HEK293 (cell line): ENCODE measurements at regions not wholly inside any gene's neighbourhood (a gene's known extent, or its start where the extent isn't known, plus 50 kb on each side); places are given as distances from the start of the nearest gene placed in this dataset.

Experiments
- CTCF ChIA-PET: fragments of 350-600 bp; formaldehyde crosslinking; extraction: SDS; loops from one replicate; lab custom pipeline; 2021; ENCODE audit warnings: antibody characterized with exemption; lab: Yijun Ruan, JAX
- POLR2A ChIA-PET: fragments of 300-600 bp; formaldehyde crosslinking; extraction: SDS; loops from one replicate; lab custom pipeline; 2020; ENCODE audit warnings: antibody characterized with exemption, inconsistent platforms; lab: Yijun Ruan, JAX
- H3K27ac ChIP-seq: fragments of 200-500 bp; sonication (Bioruptor generic); 2 replicates; pipeline ENCODE4 v1.5.1; 2014; ENCODE audit warnings: low read depth, low read length, control low read depth, inconsistent platforms; ENCODE audit errors: extremely low read depth
- H3K36me3 ChIP-seq, 2 experiments: fragments of 200-500 bp in 1 of 2; sonication (Bioruptor generic) in 1 of 2; 1 replicate in 1 of 2; 2 replicates in 1 of 2; pipeline ENCODE4 v1.5.1; 2014 to 2017; ENCODE audit warnings: inconsistent platforms in 2 of 2, low read length in 2 of 2; ENCODE audit not compliant: control insufficient read depth in 2 of 2, insufficient read depth in 1 of 2
- H3K4me1 ChIP-seq: fragments of 200-500 bp; sonication (Bioruptor generic); 2 replicates; pipeline ENCODE4 v1.5.1; 2014; ENCODE audit warnings: mild to moderate bottlenecking, low read length, inconsistent platforms; ENCODE audit not compliant: control insufficient read depth, insufficient read depth
- H3K4me3 ChIP-seq: 2 replicates; pipeline ENCODE4 v1.5.1; 2011; ENCODE audit warnings: low read depth, mild to moderate bottlenecking, control low read depth, low read length, moderate library complexity
- H3K9me3 ChIP-seq: fragments of 200-500 bp; sonication (Bioruptor generic); 2 replicates; pipeline ENCODE4 v1.5.1; 2014; ENCODE audit warnings: low read depth, low read length, inconsistent platforms; ENCODE audit not compliant: control insufficient read depth, insufficient read depth
- EGR2 ChIP-seq: fragments of 450-650 bp; formaldehyde crosslinking; IDR thresholded peaks from 2 replicates; pipeline ENCODE4 v1.5.1; 2016; ENCODE audit warnings: low read depth, missing biosample characterization, missing genetic modification characterization
- MZF1 ChIP-seq: fragments of 450-650 bp; formaldehyde crosslinking; IDR thresholded peaks from 2 replicates; pipeline ENCODE4 v1.5.1; 2017; ENCODE audit warnings: missing biosample characterization, missing genetic modification characterization, borderline replicate concordance
- PBX3 ChIP-seq: sonication (generic); formaldehyde crosslinking; IDR thresholded peaks from 2 replicates; pipeline ENCODE4 v1.8.1; 2022; ENCODE audit warnings: mild to moderate bottlenecking, moderate library complexity, missing genetic modification reagents
- YY2 ChIP-seq: fragments of 450-650 bp; formaldehyde crosslinking; IDR thresholded peaks from 2 replicates; pipeline ENCODE4 v1.5.1; 2016; ENCODE audit warnings: missing biosample characterization, missing genetic modification characterization
- ZFP69B ChIP-seq: fragments of 450-650 bp; formaldehyde crosslinking; IDR thresholded peaks from 2 replicates; pipeline ENCODE4 v1.5.1; 2016; ENCODE audit warnings: missing biosample characterization, missing genetic modification characterization
- ZNF133 ChIP-seq: fragments of 450-650 bp; formaldehyde crosslinking; IDR thresholded peaks from 2 replicates; pipeline ENCODE4 v1.5.1; 2016; ENCODE audit warnings: missing biosample characterization, missing genetic modification characterization
- ZNF169 ChIP-seq: fragments of 450-650 bp; formaldehyde crosslinking; IDR thresholded peaks from 2 replicates; pipeline ENCODE4 v1.5.1; 2016; ENCODE audit warnings: missing biosample characterization, missing genetic modification characterization
- ZNF23 ChIP-seq: fragments of 450-650 bp; formaldehyde crosslinking; IDR thresholded peaks from 2 replicates; pipeline ENCODE4 v1.5.1; 2016; ENCODE audit warnings: missing biosample characterization, missing genetic modification characterization, borderline replicate concordance
- ZNF416 ChIP-seq: fragments of 450-650 bp; formaldehyde crosslinking; IDR thresholded peaks from 2 replicates; pipeline ENCODE4 v1.5.1; 2016; ENCODE audit warnings: missing biosample characterization, missing genetic modification characterization
- ZNF664 ChIP-seq: fragments of 450-650 bp; formaldehyde crosslinking; IDR thresholded peaks from 2 replicates; pipeline ENCODE4 v1.5.1; 2016; ENCODE audit warnings: missing biosample characterization, missing genetic modification characterization
- ZNF76 ChIP-seq: fragments of 450-650 bp; formaldehyde crosslinking; IDR thresholded peaks from 2 replicates; pipeline ENCODE4; 2016; ENCODE audit warnings: low read depth, missing biosample characterization, missing genetic modification characterization, borderline replicate concordance
- ZNF791 ChIP-seq: fragments of 450-650 bp; formaldehyde crosslinking; IDR thresholded peaks from 2 replicates; pipeline ENCODE4 v1.5.1; 2016; ENCODE audit warnings: missing biosample characterization, missing genetic modification characterization
- ZNF830 ChIP-seq: fragments of 450-650 bp; IDR thresholded peaks from 2 replicates; pipeline ENCODE4 v1.5.0; 2018; ENCODE audit warnings: missing biosample characterization, missing genetic modification characterization, low read depth, mild to moderate bottlenecking, moderate library complexity
- ZSCAN16 ChIP-seq: fragments of 450-650 bp; formaldehyde crosslinking; IDR thresholded peaks from 2 replicates; pipeline ENCODE4 v1.5.1; 2016; ENCODE audit warnings: missing biosample characterization, missing genetic modification characterization
- TF ChIP-seq, protein P1 (sequence below): fragments of 450-650 bp; formaldehyde crosslinking; IDR thresholded peaks from 2 replicates; pipeline ENCODE4 v1.5.1; 2016; ENCODE audit warnings: missing biosample characterization, missing genetic modification characterization
- TF ChIP-seq, protein P2 (sequence below): fragments of 450-650 bp; formaldehyde crosslinking; IDR thresholded peaks from 2 replicates; pipeline ENCODE4 v1.5.1; 2016; ENCODE audit warnings: missing biosample characterization, missing genetic modification characterization
- TF ChIP-seq, protein P3 (sequence below): fragments of 450-650 bp; formaldehyde crosslinking; conservative IDR thresholded peaks from 2 replicates; pipeline ENCODE4 v1.5.1; 2016; ENCODE audit warnings: low read depth, missing biosample characterization, missing genetic modification characterization

GRCh38 chr5:58284886-58285285 is 175.0 kb downstream of the PLK2 start (continued):
- TF ChIP-seq ZNF169 (tag by site-specific recombination) (no peak), ZNF416 (tag by site-specific recombination) (no peak)

DNA sequence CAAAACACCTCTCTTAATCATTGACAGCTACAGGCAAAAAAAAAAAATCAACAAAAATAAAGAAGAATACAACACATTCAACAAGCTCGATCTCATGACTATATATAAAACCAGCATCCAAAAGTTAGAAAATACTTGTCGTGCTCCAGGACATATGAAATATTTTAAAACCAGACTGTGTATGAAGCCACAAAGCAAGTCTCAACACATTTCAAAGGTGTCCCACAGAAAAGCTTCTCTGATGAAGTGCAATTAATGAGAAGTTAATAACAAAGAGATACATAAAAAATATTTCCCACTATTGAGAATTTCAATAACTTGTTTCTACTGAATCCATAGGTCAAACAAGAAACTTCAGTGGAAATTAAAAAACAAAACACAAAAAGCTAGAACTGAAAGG is 178.7 kb downstream of the PLK2 start:
- no peak overlapping the region for H3K4me3 ChIP-seq
- no peaks in the 10 kb centered on the region for H3K4me1 ChIP-seq
- no peaks in the 10 kb centered on the region for H3K36me3 ChIP-seq
- ChIA-PET CTCF (no interaction called here), POLR2A (no interaction called here)
- no peaks in the 10 kb centered on the region for H3K9me3 ChIP-seq
- TF ChIP-seq, protein P1, sequence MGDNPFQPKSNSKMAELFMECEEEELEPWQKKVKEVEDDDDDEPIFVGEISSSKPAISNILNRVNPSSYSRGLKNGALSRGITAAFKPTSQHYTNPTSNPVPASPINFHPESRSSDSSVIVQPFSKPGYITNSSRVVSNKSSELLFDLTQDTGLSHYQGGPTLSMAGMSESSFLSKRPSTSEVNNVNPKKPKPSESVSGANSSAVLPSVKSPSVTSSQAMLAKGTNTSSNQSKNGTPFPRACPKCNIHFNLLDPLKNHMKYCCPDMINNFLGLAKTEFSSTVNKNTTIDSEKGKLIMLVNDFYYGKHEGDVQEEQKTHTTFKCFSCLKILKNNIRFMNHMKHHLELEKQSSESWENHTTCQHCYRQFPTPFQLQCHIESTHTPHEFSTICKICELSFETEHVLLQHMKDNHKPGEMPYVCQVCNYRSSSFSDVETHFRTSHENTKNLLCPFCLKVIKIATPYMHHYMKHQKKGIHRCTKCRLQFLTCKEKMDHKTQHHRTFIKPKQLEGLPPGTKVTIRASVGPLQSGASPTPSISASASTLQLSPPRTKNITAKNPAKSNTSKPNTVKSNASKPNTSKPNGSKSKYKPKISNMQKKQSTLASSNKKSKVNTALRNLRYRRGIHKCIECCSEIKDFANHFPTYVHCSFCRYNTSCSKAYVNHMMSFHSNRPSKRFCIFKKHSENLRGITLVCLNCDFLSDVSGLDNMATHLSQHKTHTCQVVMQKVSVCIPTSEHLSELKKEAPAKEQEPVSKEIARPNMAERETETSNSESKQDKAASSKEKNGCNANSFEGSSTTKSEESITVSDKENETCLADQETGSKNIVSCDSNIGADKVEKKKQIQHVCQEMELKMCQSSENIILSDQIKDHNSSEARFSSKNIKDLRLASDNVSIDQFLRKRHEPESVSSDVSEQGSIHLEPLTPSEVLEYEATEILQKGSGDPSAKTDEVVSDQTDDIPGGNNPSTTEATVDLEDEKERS (tag by site-specific recombination) = no peak
- TF ChIP-seq ZNF791 (tag by site-specific recombination) (no peak), YY2 (tag by site-specific recombination) (no peak), PBX3 (CRISPR knock-in tag) (no peak), ZNF76 (no peak), ZNF133 (tag by site-specific recombination) (no peak)
- TF ChIP-seq, protein P2, sequence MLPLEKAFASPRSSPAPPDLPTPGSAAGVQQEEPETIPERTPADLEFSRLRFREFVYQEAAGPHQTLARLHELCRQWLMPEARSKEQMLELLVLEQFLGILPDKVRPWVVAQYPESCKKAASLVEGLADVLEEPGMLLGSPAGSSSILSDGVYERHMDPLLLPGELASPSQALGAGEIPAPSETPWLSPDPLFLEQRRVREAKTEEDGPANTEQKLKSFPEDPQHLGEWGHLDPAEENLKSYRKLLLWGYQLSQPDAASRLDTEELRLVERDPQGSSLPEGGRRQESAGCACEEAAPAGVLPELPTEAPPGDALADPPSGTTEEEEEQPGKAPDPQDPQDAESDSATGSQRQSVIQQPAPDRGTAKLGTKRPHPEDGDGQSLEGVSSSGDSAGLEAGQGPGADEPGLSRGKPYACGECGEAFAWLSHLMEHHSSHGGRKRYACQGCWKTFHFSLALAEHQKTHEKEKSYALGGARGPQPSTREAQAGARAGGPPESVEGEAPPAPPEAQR (tag by site-specific recombination) = no peak
- no peak overlapping the region for H3K27ac ChIP-seq

- TF ChIP-seq ZNF830 (tag by site-specific recombination) (no peak), ZFP69B (tag by site-specific recombination) (no peak), ZSCAN16 (no peak), ZNF23 (no peak), ZNF664 (tag by site-specific recombination) (no peak), MZF1 (no peak), EGR2 (tag by site-specific recombination) (no peak)
- TF ChIP-seq, protein P3, sequence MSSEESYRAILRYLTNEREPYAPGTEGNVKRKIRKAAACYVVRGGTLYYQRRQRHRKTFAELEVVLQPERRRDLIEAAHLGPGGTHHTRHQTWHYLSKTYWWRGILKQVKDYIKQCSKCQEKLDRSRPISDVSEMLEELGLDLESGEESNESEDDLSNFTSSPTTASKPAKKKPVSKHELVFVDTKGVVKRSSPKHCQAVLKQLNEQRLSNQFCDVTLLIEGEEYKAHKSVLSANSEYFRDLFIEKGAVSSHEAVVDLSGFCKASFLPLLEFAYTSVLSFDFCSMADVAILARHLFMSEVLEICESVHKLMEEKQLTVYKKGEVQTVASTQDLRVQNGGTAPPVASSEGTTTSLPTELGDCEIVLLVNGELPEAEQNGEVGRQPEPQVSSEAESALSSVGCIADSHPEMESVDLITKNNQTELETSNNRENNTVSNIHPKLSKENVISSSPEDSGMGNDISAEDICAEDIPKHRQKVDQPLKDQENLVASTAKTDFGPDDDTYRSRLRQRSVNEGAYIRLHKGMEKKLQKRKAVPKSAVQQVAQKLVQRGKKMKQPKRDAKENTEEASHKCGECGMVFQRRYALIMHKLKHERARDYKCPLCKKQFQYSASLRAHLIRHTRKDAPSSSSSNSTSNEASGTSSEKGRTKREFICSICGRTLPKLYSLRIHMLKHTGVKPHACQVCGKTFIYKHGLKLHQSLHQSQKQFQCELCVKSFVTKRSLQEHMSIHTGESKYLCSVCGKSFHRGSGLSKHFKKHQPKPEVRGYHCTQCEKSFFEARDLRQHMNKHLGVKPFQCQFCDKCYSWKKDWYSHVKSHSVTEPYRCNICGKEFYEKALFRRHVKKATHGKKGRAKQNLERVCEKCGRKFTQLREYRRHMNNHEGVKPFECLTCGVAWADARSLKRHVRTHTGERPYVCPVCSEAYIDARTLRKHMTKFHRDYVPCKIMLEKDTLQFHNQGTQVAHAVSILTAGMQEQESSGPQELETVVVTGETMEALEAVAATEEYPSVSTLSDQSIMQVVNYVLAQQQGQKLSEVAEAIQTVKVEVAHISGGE = no peak
- ChIA-PET POLR2A (no interaction called here), CTCF (interaction anchor here (0.6 kb wide), 1 partner anchor 60 kb away, joined by 3 read pairs; no protein-coding TSS in a partner anchor)
- no peaks in the 10 kb centered on the region for H3K4me1 ChIP-seq
- no peak overlapping the region for H3K4me3 ChIP-seq
- no peaks in the 10 kb centered on the region for H3K36me3 ChIP-seq
- H3K9me3 ChIP-seq = no peaks in the 10 kb centered on the region
- H3K27ac ChIP-seq = no peak overlapping the region
These were observed 180.6 kb downstream of the PLK2 start for GRCh38 chr5:58279259-58279658.
